WTC11 (cell line): ENCODE measurements at regions not wholly inside any gene's neighbourhood (a gene's known extent, or its start where the extent isn't known, plus 50 kb on each side); places are given as distances from the start of the nearest gene placed in this dataset.

Experiments used
- ATAC-seq: fragments of 200-7000 bp; cut with Tn5 transposase; 2 replicates; pipeline ENCODE4 v1.10.0; 2021; ENCODE audit warnings: mild to moderate bottlenecking, moderate library complexity
- CTCF ChIA-PET: fragments of 300-600 bp; sonication (Branson Sonifier 250); formaldehyde crosslinking; loops from one replicate; lab custom pipeline; 2021; ENCODE audit warnings: antibody characterized with exemption; lab: Charles Lee
- POLR2A ChIA-PET: fragments of 350-600 bp; sonication (Branson Sonifier 250); formaldehyde crosslinking; loops from one replicate; lab custom pipeline; 2021; ENCODE audit warnings: antibody characterized with exemption; lab: Charles Lee
- DNase-seq: peaks from one replicate; pipeline ENCODE4 v3.0.0; 2021; ENCODE audit warnings: low spot score
- H3K27ac Mint-ChIP-seq: 2 replicates; pipeline ENCODE4 v1.8.0; 2021; ENCODE audit warnings: mixed read lengths
- H3K27me3 Mint-ChIP-seq: 2 replicates; pipeline ENCODE4 v1.8.0; 2021; ENCODE audit warnings: low read depth, mild to moderate bottlenecking, moderate library complexity, mixed read lengths
- H3K36me3 Mint-ChIP-seq: 2 replicates; pipeline ENCODE4 v1.8.0; 2021; ENCODE audit warnings: mixed read lengths
- H3K4me1 Mint-ChIP-seq: 2 replicates; pipeline ENCODE4 v1.8.0; 2022; ENCODE audit warnings: mixed read lengths
- H3K4me3 Mint-ChIP-seq: 2 replicates; pipeline ENCODE4 v1.8.0; 2021; ENCODE audit warnings: mild to moderate bottlenecking, moderate library complexity, mixed read lengths
- H3K9me3 Mint-ChIP-seq: 2 replicates; pipeline ENCODE4 v1.8.0; 2021; ENCODE audit warnings: mixed read lengths
- ESRRA ChIP-seq: sonication (generic); formaldehyde crosslinking; IDR thresholded peaks from 2 replicates; pipeline ENCODE4 v1.8.1; 2022; ENCODE audit warnings: mild to moderate bottlenecking, missing genetic modification reagents, borderline replicate concordance
- FOXK1 ChIP-seq: sonication (generic); formaldehyde crosslinking; IDR thresholded peaks from 2 replicates; pipeline ENCODE4 v1.8.0; 2022; ENCODE audit warnings: mild to moderate bottlenecking, moderate library complexity, missing genetic modification reagents
- GABPB1 ChIP-seq: sonication (generic); formaldehyde crosslinking; IDR thresholded peaks from 2 replicates; pipeline ENCODE4 v1.8.1; 2023; ENCODE audit warnings: mild to moderate bottlenecking, missing genetic modification reagents
- GTF2I ChIP-seq: fragments of 250-450 bp; sonication (Bioruptor Pico); conservative IDR thresholded peaks from 2 replicates; pipeline ENCODE4 v1.4.0; 2021; ENCODE audit warnings: mild to moderate bottlenecking
- IRF2 ChIP-seq: sonication (generic); formaldehyde crosslinking; IDR thresholded peaks from 2 replicates; pipeline ENCODE4 v1.8.0; 2022; ENCODE audit warnings: low read depth, missing genetic modification reagents, borderline replicate concordance
- NR2C2 ChIP-seq: sonication (generic); formaldehyde crosslinking; IDR thresholded peaks from 2 replicates; pipeline ENCODE4 v1.8.0; 2022; ENCODE audit warnings: mild to moderate bottlenecking, missing genetic modification reagents
- OVOL2 ChIP-seq: fragments of 250-450 bp; sonication (Bioruptor Pico); IDR thresholded peaks from 2 replicates; pipeline ENCODE4 v1.9.0; 2021; ENCODE audit warnings: mild to moderate bottlenecking, borderline replicate concordance
- RELA ChIP-seq: sonication (generic); formaldehyde crosslinking; IDR thresholded peaks from 2 replicates; pipeline ENCODE4 v1.8.1; 2022; ENCODE audit warnings: missing genetic modification reagents, mild to moderate bottlenecking, borderline replicate concordance
- TEAD1 ChIP-seq: sonication (generic); formaldehyde crosslinking; IDR thresholded peaks from 2 replicates; pipeline ENCODE4 v1.8.0; 2022; ENCODE audit warnings: mild to moderate bottlenecking, missing genetic modification reagents
- TEAD4 ChIP-seq: sonication (generic); formaldehyde crosslinking; IDR thresholded peaks from 2 replicates; pipeline ENCODE4 v1.8.0; 2022; ENCODE audit warnings: mild to moderate bottlenecking, missing genetic modification reagents
- ZNF138 ChIP-seq: sonication (generic); formaldehyde crosslinking; conservative IDR thresholded peaks from 2 replicates; pipeline ENCODE4 v1.8.1; 2022; ENCODE audit warnings: mild to moderate bottlenecking, moderate library complexity, missing genetic modification reagents
- TF ChIP-seq, protein P1 (sequence below): sonication (generic); formaldehyde crosslinking; IDR thresholded peaks from 2 replicates; pipeline ENCODE4 v1.8.0; 2022; ENCODE audit warnings: missing genetic modification reagents
- TF ChIP-seq, protein P2 (sequence below): fragments of 250-450 bp; sonication (Bioruptor Pico); IDR thresholded peaks from 2 replicates; pipeline ENCODE4 v1.9.0; 2021; ENCODE audit warnings: moderate library complexity, mild to moderate bottlenecking, inconsistent platforms, borderline replicate concordance
- TF ChIP-seq, protein P3 (sequence below): sonication (generic); formaldehyde crosslinking; conservative IDR thresholded peaks from 2 replicates; pipeline ENCODE4 v1.8.1; 2023; ENCODE audit warnings: mild to moderate bottlenecking, low read depth, missing genetic modification reagents, moderate library complexity
- TF ChIP-seq, protein P4 (sequence below): sonication (generic); formaldehyde crosslinking; IDR thresholded peaks from 2 replicates; pipeline ENCODE4 v1.8.1; 2022; ENCODE audit warnings: mild to moderate bottlenecking, moderate library complexity, missing genetic modification reagents
- TF ChIP-seq, protein P5 (sequence below): sonication (generic); formaldehyde crosslinking; IDR thresholded peaks from 2 replicates; pipeline ENCODE4 v1.8.1; 2023; ENCODE audit warnings: mild to moderate bottlenecking, missing genetic modification reagents, moderate library complexity
- TF ChIP-seq, protein P6 (sequence below): sonication (generic); formaldehyde crosslinking; IDR thresholded peaks from 2 replicates; pipeline ENCODE4 v1.8.1; 2022; ENCODE audit warnings: missing genetic modification reagents, borderline replicate concordance
- TF ChIP-seq, protein P7 (sequence below): sonication (generic); formaldehyde crosslinking; IDR thresholded peaks from 2 replicates; pipeline ENCODE4 v1.8.1; 2023; ENCODE audit warnings: mild to moderate bottlenecking, missing genetic modification reagents
- TF ChIP-seq, protein P8 (sequence below): fragments of 250-450 bp; sonication (Bioruptor Pico); IDR thresholded peaks from 2 replicates; pipeline ENCODE4 v2.1.2; 2022; ENCODE audit warnings: mild to moderate bottlenecking, moderate library complexity

DNA sequence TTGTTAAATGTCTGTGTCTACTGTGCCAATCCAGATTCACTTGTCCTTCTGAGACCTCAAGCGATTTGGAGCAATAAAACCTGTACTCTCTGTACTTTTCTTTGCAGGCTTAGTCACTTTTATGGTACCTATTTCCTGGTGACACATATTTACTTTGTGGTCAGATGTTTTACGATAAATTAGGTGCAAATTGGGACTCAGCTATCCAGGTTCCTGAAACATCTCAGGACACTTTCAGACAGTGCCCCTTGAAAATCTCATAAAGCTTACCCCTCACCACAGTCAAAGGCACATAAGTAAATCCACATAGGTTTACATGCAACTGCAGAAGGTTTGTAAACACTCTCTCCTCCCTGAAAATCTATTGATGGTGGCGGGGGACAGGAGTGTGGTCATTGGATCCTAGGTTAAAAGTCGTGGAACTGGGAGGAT is 438.8 kb downstream of the EFNB2 start (continued):
- TF ChIP-seq, protein P1, sequence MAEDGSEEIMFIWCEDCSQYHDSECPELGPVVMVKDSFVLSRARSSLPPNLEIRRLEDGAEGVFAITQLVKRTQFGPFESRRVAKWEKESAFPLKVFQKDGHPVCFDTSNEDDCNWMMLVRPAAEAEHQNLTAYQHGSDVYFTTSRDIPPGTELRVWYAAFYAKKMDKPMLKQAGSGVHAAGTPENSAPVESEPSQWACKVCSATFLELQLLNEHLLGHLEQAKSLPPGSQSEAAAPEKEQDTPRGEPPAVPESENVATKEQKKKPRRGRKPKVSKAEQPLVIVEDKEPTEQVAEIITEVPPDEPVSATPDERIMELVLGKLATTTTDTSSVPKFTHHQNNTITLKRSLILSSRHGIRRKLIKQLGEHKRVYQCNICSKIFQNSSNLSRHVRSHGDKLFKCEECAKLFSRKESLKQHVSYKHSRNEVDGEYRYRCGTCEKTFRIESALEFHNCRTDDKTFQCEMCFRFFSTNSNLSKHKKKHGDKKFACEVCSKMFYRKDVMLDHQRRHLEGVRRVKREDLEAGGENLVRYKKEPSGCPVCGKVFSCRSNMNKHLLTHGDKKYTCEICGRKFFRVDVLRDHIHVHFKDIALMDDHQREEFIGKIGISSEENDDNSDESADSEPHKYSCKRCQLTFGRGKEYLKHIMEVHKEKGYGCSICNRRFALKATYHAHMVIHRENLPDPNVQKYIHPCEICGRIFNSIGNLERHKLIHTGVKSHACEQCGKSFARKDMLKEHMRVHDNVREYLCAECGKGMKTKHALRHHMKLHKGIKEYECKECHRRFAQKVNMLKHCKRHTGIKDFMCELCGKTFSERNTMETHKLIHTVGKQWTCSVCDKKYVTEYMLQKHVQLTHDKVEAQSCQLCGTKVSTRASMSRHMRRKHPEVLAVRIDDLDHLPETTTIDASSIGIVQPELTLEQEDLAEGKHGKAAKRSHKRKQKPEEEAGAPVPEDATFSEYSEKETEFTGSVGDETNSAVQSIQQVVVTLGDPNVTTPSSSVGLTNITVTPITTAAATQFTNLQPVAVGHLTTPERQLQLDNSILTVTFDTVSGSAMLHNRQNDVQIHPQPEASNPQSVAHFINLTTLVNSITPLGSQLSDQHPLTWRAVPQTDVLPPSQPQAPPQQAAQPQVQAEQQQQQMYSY, result no peak
- TF ChIP-seq, protein P2, sequence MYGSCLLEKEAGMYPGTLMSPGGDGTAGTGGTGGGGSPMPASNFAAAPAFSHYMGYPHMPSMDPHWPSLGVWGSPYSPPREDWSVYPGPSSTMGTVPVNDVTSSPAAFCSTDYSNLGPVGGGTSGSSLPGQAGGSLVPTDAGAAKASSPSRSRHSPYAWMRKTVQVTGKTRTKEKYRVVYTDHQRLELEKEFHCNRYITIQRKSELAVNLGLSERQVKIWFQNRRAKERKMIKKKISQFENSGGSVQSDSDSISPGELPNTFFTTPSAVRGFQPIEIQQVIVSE, result no peak
- no peak for TF ChIP-seq GTF2I
- no peak for TF ChIP-seq IRF2
- TF ChIP-seq, protein P3, sequence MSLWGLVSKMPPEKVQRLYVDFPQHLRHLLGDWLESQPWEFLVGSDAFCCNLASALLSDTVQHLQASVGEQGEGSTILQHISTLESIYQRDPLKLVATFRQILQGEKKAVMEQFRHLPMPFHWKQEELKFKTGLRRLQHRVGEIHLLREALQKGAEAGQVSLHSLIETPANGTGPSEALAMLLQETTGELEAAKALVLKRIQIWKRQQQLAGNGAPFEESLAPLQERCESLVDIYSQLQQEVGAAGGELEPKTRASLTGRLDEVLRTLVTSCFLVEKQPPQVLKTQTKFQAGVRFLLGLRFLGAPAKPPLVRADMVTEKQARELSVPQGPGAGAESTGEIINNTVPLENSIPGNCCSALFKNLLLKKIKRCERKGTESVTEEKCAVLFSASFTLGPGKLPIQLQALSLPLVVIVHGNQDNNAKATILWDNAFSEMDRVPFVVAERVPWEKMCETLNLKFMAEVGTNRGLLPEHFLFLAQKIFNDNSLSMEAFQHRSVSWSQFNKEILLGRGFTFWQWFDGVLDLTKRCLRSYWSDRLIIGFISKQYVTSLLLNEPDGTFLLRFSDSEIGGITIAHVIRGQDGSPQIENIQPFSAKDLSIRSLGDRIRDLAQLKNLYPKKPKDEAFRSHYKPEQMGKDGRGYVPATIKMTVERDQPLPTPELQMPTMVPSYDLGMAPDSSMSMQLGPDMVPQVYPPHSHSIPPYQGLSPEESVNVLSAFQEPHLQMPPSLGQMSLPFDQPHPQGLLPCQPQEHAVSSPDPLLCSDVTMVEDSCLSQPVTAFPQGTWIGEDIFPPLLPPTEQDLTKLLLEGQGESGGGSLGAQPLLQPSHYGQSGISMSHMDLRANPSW (CRISPR knock-in tag), result no peak
- TF ChIP-seq FOXK1, result no peak
- no peak for TF ChIP-seq TEAD1 (CRISPR knock-in tag)
- TF ChIP-seq ESRRA (CRISPR knock-in tag), result no peak
- TF ChIP-seq, protein P4, sequence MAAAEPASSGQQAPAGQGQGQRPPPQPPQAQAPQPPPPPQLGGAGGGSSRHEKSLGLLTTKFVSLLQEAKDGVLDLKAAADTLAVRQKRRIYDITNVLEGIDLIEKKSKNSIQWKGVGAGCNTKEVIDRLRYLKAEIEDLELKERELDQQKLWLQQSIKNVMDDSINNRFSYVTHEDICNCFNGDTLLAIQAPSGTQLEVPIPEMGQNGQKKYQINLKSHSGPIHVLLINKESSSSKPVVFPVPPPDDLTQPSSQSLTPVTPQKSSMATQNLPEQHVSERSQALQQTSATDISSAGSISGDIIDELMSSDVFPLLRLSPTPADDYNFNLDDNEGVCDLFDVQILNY (CRISPR knock-in tag), result no peak
- TF ChIP-seq GABPB1, result no peak
- no peak for TF ChIP-seq ZNF138 (CRISPR knock-in tag)

DNA sequence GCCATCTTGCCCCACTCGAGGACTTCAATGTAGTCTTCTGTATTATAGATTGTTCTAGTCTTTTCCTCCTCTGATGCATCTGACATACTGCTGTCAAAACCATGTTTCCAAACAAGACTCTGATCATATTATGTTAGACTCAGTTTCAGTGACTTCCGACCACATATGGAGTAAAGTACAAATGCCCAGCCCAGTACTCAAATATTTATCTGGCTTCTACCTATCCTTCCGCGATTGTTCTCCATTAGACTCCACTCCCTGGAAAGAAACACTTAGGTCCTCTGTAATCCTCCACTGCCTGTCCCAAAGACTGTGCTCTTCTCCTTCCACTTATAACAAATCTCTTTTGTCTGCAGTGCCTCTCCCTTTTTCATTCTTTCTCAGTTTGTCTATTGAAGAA is 439.5 kb downstream of the EFNB2 start:
- TF ChIP-seq OVOL2 (CRISPR knock-in tag), result no peak
- TF ChIP-seq, protein P5, sequence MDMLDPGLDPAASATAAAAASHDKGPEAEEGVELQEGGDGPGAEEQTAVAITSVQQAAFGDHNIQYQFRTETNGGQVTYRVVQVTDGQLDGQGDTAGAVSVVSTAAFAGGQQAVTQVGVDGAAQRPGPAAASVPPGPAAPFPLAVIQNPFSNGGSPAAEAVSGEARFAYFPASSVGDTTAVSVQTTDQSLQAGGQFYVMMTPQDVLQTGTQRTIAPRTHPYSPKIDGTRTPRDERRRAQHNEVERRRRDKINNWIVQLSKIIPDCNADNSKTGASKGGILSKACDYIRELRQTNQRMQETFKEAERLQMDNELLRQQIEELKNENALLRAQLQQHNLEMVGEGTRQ (CRISPR knock-in tag), result no peak
- TF ChIP-seq, protein P4 (CRISPR knock-in tag), result no peak
- TF ChIP-seq, protein P6, sequence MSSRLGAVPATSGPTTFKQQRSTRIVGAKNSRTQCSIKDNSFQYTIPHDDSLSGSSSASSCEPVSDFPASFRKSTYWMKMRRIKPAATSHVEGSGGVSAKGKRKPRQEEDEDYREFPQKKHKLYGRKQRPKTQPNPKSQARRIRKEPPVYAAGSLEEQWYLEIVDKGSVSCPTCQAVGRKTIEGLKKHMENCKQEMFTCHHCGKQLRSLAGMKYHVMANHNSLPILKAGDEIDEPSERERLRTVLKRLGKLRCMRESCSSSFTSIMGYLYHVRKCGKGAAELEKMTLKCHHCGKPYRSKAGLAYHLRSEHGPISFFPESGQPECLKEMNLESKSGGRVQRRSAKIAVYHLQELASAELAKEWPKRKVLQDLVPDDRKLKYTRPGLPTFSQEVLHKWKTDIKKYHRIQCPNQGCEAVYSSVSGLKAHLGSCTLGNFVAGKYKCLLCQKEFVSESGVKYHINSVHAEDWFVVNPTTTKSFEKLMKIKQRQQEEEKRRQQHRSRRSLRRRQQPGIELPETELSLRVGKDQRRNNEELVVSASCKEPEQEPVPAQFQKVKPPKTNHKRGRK (CRISPR knock-in tag), result no peak
- TF ChIP-seq, protein P7, sequence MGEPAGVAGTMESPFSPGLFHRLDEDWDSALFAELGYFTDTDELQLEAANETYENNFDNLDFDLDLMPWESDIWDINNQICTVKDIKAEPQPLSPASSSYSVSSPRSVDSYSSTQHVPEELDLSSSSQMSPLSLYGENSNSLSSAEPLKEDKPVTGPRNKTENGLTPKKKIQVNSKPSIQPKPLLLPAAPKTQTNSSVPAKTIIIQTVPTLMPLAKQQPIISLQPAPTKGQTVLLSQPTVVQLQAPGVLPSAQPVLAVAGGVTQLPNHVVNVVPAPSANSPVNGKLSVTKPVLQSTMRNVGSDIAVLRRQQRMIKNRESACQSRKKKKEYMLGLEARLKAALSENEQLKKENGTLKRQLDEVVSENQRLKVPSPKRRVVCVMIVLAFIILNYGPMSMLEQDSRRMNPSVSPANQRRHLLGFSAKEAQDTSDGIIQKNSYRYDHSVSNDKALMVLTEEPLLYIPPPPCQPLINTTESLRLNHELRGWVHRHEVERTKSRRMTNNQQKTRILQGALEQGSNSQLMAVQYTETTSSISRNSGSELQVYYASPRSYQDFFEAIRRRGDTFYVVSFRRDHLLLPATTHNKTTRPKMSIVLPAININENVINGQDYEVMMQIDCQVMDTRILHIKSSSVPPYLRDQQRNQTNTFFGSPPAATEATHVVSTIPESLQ (CRISPR knock-in tag), result no peak
- TF ChIP-seq NR2C2, result no peak
- TF ChIP-seq FOXK1, result no peak
- TF ChIP-seq, protein P8, sequence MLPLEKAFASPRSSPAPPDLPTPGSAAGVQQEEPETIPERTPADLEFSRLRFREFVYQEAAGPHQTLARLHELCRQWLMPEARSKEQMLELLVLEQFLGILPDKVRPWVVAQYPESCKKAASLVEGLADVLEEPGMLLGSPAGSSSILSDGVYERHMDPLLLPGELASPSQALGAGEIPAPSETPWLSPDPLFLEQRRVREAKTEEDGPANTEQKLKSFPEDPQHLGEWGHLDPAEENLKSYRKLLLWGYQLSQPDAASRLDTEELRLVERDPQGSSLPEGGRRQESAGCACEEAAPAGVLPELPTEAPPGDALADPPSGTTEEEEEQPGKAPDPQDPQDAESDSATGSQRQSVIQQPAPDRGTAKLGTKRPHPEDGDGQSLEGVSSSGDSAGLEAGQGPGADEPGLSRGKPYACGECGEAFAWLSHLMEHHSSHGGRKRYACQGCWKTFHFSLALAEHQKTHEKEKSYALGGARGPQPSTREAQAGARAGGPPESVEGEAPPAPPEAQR (CRISPR knock-in tag), result no peak
- TF ChIP-seq TEAD4, result no peak
- no peak for TF ChIP-seq RELA (CRISPR knock-in tag)
- TF ChIP-seq, all 79 proteins: peak for 0
- CTCF ChIA-PET, result no interaction called here
- DNase-seq (no peak), ATAC-seq (no peak)
- POLR2A ChIA-PET, result no interaction called here
- H3K4me1 Mint-ChIP-seq, result peaks cover 43% of the 10 kb centered on the region
- H3K27me3 Mint-ChIP-seq, result no peaks in the 10 kb centered on the region
- no peaks in the 10 kb centered on the region for H3K36me3 Mint-ChIP-seq
- H3K9me3 Mint-ChIP-seq, result no peaks in the 10 kb centered on the region
- no peak overlapping the region for H3K27ac Mint-ChIP-seq
- H3K4me3 Mint-ChIP-seq, result no peak overlapping the region
